SJSA1 (cell line): ENCODE measurements at regions not wholly inside any gene's neighbourhood (a gene's known extent, or its start where the extent isn't known, plus 50 kb on each side); places are given as distances from the start of the nearest gene placed in this dataset.

Source experiments
- DNase-seq, 2 experiments: peaks; one replicate each; pipeline ENCODE4 v3.0.0-alpha.2; 2015 to 2020; ENCODE audit warnings: low spot score in 2 of 2, low read depth in 1 of 2
- H3K27ac ChIP-seq: fragments of 250-450 bp; sonication (Bioruptor Pico); 2 replicates; pipeline ENCODE4 v1.5.1; 2020; ENCODE audit warnings: mild to moderate bottlenecking, moderate library complexity
- H3K27me3 ChIP-seq: fragments of 250-450 bp; sonication (Bioruptor Pico); replicated peaks from 2 replicates; pipeline ENCODE4 v1.5.1; 2020; ENCODE audit warnings: mild to moderate bottlenecking, moderate library complexity
- H3K36me3 ChIP-seq: fragments of 250-450 bp; sonication (Bioruptor Pico); 2 replicates; pipeline ENCODE4 v1.5.1; 2020; ENCODE audit warnings: mild to moderate bottlenecking
- H3K4me1 ChIP-seq: fragments of 250-450 bp; sonication (Bioruptor Pico); replicated peaks from 2 replicates; pipeline ENCODE4 v1.6.1; 2021; ENCODE audit warnings: mild to moderate bottlenecking
- H3K4me3 ChIP-seq: fragments of 250-450 bp; sonication (Bioruptor Pico); 2 replicates; pipeline ENCODE4 v1.5.1; 2020; ENCODE audit warnings: mild to moderate bottlenecking
- H3K9me3 ChIP-seq: fragments of 250-450 bp; sonication (Bioruptor Pico); replicated peaks from 2 replicates; pipeline ENCODE4 v1.5.1; 2020; ENCODE audit warnings: mild to moderate bottlenecking

DNA sequence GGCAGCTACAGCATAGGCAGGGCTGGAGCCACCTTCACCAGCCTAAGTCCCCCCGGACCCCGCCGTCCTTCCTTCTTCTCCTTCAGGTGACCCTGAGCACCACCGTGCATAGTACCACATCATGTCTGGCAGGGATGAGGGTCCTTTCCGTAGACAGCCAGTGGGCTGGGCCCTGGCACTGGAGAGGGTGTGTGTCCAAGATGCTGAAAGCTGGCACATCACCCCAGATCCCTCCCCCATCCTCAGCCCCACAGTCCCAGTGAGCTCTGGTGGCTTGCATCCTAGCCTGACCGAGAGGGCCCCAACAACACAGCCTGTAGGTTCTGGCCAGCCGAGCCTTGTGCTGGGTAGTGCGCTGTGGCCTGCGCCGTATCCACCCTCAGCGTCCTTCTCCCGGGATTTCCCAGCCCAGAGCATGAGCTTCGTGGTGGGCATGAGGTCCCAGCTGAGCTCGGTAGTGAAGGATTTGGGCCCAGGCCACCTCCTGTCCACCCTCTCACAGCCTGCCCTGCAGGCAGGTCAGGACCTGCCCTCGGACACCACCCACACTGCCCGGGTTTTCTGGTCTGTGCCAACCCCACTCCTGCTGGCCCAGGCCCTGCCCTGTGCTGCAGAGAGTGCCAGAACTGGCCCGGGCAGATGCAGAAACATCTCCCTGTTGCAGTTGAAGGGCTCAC lies 1124.3 kb downstream of the BRD1 start:
- no peaks in the 10 kb centered on the region for H3K9me3 ChIP-seq
- no peak overlapping the region for H3K27ac ChIP-seq
- H3K27me3 ChIP-seq: no peaks in the 10 kb centered on the region
- DNase-seq: no peak
- H3K4me1 ChIP-seq: no peaks in the 10 kb centered on the region
- no peaks in the 10 kb centered on the region for H3K36me3 ChIP-seq
- H3K4me3 ChIP-seq: no peak overlapping the region

DNA sequence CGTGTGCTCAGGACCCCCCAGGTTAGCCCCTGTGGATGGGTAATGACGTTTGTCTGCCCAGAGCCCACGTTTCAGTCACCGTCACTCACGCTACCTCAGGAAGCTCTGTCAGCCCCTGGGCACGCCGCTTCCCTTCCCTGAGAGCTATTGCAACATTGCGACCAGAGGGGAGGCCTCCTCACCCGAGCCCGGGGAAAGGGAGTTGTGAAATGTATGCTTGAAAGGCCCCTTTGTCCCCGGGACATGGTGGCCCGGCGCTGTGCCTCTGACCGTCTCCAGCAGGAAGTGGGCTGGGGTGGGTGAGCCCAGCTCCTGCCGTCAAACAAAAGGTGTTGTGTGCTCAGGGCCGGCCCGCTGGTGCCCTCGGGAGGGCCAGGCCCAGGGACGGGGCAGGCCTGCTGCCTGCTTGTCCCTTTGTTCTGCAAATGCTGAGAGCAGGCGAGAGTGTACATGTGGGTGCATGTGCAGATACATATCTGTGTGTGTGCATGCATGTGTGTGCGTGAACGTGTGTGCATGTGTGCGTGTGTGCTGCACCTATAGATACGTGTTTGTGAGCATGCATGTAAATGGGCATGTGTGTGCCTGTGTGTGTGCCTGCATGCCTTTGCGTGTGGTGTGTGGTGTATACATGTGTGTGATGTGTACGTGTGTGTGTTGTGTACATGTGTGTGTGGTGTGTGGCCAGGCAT lies 1125.0 kb downstream of the BRD1 start:
- no peak for DNase-seq
- Histone ChIP-seq H3K27ac (no peak overlapping the region), H3K9me3 (no peaks in the 10 kb centered on the region), H3K4me1 (no peaks in the 10 kb centered on the region), H3K36me3 (no peaks in the 10 kb centered on the region), H3K4me3 (no peak overlapping the region), H3K27me3 (no peaks in the 10 kb centered on the region)

DNA sequence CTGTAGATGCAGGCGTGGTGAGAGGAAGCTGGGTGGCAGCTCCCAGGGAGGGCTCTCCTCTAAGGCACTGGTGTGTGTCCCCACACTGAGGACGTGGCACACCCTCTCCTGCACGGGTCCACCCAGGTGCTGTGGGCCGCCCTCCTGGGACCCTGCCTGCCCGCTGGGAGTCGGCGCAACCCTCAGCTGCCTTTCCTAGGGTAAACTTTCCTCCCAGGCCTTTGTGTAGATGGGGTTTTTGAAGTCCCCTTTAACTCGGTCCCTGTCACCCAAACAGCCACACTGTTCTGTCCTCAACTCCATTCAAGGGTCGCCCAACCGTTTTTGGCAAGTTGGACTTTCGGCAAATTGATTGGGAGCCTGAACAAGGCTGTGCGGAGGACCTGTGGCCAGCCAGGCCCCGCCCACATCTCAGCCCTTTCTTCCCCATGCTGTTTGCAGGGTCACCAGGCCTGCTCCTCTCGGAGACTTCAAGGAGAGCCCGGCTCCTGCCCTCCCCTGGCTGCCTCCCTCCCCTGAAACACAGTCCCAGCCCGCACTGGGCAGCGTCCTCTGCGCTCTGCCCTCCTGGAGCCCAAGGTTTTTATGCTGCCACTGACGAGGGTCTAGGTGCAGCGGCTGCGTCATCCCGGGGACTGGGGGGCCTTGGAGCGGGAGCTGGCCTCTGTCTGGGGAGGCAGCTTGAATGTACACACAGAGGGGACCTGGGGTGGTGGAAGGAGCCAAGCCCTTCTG lies 1126.2 kb downstream of the BRD1 start:
- Histone ChIP-seq H3K9me3 (no peaks in the 10 kb centered on the region), H3K4me1 (no peaks in the 10 kb centered on the region), H3K4me3 (no peak overlapping the region), H3K27me3 (no peaks in the 10 kb centered on the region), H3K27ac (no peak overlapping the region), H3K36me3 (no peaks in the 10 kb centered on the region)
- DNase-seq: no peak

DNA sequence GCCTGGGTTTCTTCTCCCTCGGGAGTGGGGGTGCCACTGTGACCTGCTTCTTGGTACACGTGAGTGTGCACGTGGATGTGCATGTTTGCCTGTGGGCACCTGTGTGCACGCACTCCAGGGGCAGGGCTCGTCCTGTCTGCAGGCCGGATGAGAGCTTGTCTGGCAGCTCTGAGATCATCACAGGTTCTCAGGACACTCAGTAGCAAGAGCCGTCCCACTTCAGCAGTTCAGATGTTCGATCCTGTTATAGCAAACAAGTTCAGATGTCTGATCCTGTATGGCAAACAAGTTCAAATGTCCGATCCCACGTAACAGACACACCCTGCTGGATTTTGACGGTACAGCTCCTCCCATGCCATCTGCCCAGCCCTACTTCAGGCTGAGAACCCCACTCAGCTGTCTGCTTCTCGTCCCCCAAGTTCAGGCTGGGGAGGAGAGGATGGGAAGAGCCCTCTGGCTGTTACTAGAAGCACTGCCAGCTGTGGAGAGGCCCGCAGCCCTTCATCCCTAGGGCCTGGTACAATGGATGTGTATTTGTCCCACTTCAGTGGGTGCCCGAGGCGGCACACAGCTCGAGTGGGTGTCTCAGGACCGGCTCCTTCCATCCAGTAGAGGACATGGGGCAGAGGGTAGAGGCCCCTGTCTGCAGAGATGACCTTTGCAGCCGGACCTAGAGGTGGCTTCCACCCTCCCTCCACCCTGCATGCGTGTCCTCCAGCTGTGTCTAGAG lies 1126.9 kb downstream of the BRD1 start:
- Histone ChIP-seq H3K36me3 (no peaks in the 10 kb centered on the region), H3K9me3 (no peaks in the 10 kb centered on the region)
- no peak for DNase-seq

DNA sequence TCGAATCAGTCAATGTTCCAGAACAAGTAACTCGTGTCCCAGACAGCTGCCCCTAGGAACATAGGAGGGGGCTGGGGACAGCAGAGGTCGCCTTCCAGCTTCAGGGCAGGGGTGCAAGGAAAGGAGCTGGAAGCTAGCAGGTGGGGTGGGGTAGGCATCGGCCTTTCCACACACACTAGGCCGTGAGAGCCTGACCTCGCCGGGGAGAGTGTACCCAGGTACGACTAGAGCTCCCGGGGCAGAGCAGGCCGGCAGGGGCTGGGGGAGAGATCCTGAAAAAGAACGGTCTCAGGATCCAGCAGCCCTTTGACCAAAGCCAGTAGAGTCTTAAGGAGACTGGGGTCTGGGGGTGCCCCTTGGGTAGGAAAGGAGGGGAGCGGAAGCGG lies 1127.5 kb downstream of the BRD1 start:
- Histone ChIP-seq H3K4me1 (no peaks in the 10 kb centered on the region), H3K27me3 (no peaks in the 10 kb centered on the region), H3K4me3 (no peak overlapping the region), H3K27ac (no peak overlapping the region), H3K9me3 (no peaks in the 10 kb centered on the region), H3K36me3 (no peaks in the 10 kb centered on the region)
- no peak for DNase-seq

More for the DNA sequence above, 1126.9 kb downstream of the BRD1 start:
- H3K27me3 ChIP-seq: no peaks in the 10 kb centered on the region
- no peak overlapping the region for H3K27ac ChIP-seq
- no peak overlapping the region for H3K4me3 ChIP-seq
- no peaks in the 10 kb centered on the region for H3K4me1 ChIP-seq

DNA sequence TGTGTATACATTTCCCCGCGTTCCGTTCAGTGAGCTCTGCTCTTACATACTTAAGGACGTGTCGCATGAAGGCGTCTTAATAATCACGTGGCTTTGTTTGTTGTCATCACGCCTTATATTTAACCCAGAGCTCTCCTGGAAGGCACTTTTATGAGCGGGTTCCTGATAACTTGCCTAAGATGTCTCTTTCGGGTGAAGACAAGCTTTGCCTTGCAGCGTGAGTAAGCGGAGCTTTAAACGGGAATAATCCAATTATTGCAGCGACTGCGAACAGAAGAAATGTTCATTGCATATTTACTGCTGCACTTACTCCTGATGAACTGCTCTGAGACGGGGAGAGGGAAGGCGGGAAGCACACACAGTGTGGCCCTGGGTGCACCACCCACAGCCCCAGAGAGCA lies 1128.2 kb downstream of the BRD1 start:
- DNase-seq: no peak
- no peaks in the 10 kb centered on the region for H3K9me3 ChIP-seq

DNA sequence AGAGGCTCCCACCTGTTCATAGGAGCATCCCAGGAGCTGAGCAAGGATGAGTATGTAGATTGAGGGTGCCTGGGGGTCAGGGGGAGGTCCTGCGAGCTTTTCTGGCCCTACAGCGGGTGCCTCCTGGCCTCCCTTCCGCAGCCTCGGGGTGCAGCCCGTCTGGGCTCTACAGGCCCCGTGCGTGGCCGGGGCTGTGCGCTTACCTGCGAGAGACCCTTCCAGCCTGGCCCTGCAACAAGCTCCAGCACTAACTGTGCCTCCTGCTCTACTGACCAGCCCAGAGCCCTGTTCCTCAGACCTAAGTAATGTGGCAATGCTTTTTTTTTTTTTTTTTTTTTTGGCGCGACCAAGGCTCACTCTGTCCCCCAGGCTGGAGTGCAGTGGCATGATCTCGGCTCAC lies 1129.1 kb downstream of the BRD1 start:
- Histone ChIP-seq H3K36me3 (no peaks in the 10 kb centered on the region), H3K27ac (no peak overlapping the region), H3K9me3 (no peaks in the 10 kb centered on the region), H3K27me3 (no peaks in the 10 kb centered on the region), H3K4me3 (no peak overlapping the region), H3K4me1 (no peaks in the 10 kb centered on the region)
- DNase-seq: no peak

More for the DNA sequence above, 1128.2 kb downstream of the BRD1 start:
- H3K27me3 ChIP-seq: no peaks in the 10 kb centered on the region
- H3K4me1 ChIP-seq: no peaks in the 10 kb centered on the region
- no peaks in the 10 kb centered on the region for H3K36me3 ChIP-seq
- no peak overlapping the region for H3K27ac ChIP-seq
- no peak overlapping the region for H3K4me3 ChIP-seq

DNA sequence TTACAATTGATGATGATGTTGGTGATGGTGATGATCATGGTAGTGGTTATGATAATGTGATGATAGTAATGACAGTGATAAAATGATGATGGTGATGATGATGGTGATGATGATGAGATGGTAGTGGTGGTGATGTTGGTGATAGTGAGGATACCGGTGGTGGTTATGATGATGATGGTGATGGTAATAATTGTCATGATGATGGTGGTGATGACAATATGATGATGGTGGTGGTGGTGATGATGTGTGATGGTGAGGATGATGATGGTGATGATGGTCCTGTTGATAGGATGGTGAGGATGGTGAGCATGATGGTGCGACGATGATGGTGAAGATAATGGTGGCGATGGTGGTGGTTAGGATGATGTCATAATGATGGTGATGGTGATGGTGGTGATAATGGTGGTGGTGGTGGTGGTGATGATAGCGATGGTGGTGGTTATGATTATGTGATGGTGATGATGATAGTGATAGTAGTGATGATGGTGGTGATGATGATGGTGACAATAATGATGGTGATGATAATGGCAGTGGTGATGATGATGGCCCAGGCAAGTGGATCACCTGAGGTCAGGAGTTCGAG lies 1129.9 kb downstream of the BRD1 start:
- Histone ChIP-seq H3K4me1 (no peaks in the 10 kb centered on the region), H3K27ac (no peak overlapping the region), H3K36me3 (no peaks in the 10 kb centered on the region), H3K4me3 (no peak overlapping the region), H3K27me3 (no peaks in the 10 kb centered on the region), H3K9me3 (no peaks in the 10 kb centered on the region)
- no peak for DNase-seq

DNA sequence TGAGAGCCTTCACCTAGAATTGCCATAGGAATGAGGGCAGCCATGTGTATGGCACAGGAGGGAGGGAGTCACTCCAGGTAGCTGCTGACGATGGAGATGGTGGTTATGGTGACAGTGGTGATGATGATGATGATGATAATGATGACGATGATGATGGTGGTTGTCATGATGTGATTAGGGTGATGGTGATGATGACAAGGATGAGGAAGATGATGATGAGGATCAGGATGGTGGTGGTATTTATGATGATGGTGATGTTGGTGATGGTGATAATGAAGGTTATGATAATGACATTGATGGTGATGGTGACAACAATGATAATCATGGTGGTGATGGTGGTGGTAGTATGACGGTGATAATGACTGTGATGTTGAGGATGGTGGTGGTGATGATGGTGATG lies 1130.5 kb downstream of the BRD1 start:
- Histone ChIP-seq H3K4me1 (no peaks in the 10 kb centered on the region), H3K36me3 (no peaks in the 10 kb centered on the region), H3K27ac (no peak overlapping the region), H3K4me3 (no peak overlapping the region), H3K9me3 (no peaks in the 10 kb centered on the region), H3K27me3 (no peaks in the 10 kb centered on the region)
- DNase-seq: no peak

DNA sequence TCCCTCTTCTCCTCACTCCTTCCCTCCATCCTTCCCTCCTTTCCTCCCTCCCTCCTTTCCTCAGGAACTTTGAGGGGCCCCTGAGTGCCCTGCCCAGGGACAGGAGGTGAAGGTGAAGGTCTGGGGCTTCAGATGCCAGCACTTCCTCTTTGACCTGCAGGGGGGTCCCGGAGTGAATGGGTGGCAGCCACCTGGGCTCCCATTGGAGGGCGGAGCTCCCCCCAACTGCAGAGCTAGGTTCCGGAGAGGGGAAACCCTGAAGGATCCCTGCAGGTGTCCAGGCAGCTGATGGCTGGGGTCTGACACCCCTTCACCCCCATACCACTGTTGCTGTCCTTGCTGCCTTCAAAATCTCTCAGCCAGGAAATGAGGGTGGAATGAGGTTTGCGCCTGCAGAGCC lies 1131.3 kb downstream of the BRD1 start:
- H3K4me3 ChIP-seq: no peak overlapping the region
- H3K9me3 ChIP-seq: no peaks in the 10 kb centered on the region
- no peaks in the 10 kb centered on the region for H3K27me3 ChIP-seq
- H3K27ac ChIP-seq: no peak overlapping the region
- H3K4me1 ChIP-seq: no peaks in the 10 kb centered on the region
- no peaks in the 10 kb centered on the region for H3K36me3 ChIP-seq
- no peak for DNase-seq

DNA sequence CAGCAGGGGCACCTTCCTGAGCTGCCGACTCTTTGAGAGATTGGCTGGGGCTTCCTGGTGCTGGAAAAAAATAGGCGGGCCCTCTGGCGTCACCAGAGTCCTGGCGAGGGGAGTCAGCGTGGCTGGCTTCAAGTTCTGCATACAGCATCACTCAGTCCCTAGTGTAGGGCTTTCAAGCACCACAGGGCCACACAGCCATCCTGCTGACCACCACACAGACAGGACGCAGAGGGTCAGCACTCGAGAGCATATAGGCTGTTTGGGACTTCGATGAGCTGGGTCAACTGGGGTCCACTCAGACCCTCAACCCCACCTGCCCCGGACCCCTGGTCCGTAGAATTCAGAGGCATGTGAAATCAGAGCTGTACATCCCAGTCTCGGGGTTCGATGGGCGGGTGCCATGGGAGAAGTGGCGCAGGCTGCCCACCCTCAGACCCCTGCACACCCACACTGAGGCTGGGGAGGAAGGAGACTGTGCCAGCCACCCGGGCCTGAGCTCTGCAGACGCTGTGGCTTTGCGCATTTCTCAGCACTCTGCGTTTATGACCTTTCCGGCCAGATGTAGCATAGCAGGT lies 1131.9 kb downstream of the BRD1 start:
- Histone ChIP-seq H3K4me3 (no peak overlapping the region), H3K27me3 (no peaks in the 10 kb centered on the region), H3K4me1 (no peaks in the 10 kb centered on the region), H3K27ac (no peak overlapping the region), H3K9me3 (no peaks in the 10 kb centered on the region), H3K36me3 (no peaks in the 10 kb centered on the region)
- DNase-seq: no peak

DNA sequence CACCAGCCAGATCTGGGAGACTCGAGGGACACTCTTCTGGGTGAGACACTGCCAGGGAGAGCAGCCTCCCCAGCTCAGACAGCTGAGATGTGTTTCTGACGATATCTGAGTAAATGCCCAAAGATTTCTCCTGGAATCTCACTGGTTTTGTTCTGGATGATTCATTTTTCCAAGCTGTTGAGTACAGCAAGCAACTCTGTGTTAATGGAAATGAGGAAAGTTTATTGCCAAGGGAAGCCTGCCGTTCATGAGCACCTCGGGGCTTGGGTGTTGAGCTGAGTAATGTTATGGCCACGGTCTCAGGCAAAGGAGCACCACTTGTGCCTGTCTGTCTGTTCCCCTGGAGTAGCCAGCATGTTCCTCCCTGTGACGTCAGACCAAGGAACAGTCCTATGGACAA lies 1132.4 kb downstream of the BRD1 start:
- Histone ChIP-seq H3K27me3 (no peaks in the 10 kb centered on the region), H3K4me3 (no peak overlapping the region), H3K27ac (no peak overlapping the region), H3K4me1 (no peaks in the 10 kb centered on the region), H3K36me3 (no peaks in the 10 kb centered on the region), H3K9me3 (no peaks in the 10 kb centered on the region)
- DNase-seq: no peak

DNA sequence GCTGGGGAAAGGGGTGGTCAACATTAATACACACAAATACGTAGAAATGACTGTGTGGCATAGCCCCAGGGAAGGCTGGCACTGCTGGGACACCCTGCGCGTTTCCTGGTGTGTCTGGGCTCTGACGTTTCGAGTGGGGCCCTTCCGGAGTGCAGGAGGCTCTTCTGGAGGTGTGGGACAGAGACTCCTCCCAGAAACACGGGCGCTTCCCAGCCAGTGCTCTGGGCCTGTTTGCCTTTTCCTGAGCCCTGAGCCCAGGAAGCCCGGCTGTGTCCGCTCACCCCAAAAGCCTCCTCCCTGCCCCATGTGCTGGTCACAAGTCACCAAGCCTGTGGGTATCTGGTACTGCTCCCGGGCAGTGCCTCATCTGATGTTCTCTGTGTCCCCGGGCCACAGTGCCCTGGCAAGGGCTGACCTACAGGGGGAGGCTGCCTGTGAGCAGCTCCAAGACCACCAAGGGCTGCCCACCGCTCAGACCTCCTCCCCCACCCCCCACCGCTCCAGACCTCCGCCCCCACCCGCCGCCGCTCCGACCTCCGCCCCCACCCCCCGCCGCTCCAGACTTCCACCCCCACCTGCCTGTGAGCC lies 1133.3 kb downstream of the BRD1 start:
- Histone ChIP-seq H3K9me3 (no peaks in the 10 kb centered on the region), H3K27ac (no peak overlapping the region), H3K4me1 (no peaks in the 10 kb centered on the region), H3K4me3 (no peak overlapping the region), H3K27me3 (no peaks in the 10 kb centered on the region), H3K36me3 (no peaks in the 10 kb centered on the region)
- DNase-seq: no peak
